A549 (cell line): ENCODE measurements at regions not wholly inside any gene's neighbourhood (a gene's known extent, or its start where the extent isn't known, plus 50 kb on each side); places are given as distances from the start of the nearest gene placed in this dataset.

Source experiments
- MAZ ChIP-seq: fragments of 150-350 bp; IDR thresholded peaks from 2 replicates; pipeline ENCODE4 v1.6.1; 2014; ENCODE audit warnings: antibody characterized with exemption, low read depth, low read length, borderline replicate concordance
- RARB ChIP-seq: fragments of 250-450 bp; sonication (Bioruptor Pico); IDR thresholded peaks from 2 replicates; pipeline ENCODE4 v1.8.0; 2021; ENCODE audit warnings: mild to moderate bottlenecking, moderate library complexity

DNA sequence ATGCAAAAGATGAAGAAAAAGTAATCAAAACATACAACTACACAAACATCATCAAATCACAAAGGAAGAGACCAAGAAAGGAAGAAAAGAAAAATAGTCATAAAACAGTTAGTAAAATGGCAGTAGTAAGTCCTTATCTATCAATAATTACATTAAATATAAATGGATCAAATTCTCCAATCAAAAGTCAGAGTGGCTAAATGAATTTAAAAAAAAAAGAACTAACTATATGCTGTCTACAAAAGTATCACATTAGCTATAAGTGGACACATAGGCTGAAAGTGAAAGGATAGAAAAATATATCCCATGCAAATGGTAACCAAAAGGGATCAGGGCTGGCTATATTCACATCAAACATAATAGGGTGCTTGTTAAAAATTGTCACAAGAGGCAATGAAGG, 116.5 kb downstream of the NOL4 start:
- TF ChIP-seq MAZ (no peak), RARB (CRISPR knock-in tag) (no peak)
